NCI-H524 treated with DMSO at 0.1 percent for 48 hours (cell line): ENCODE measurements at regions not wholly inside any gene's neighbourhood (a gene's known extent, or its start where the extent isn't known, plus 50 kb on each side); places are given as distances from the start of the nearest gene placed in this dataset.
A peak's percentile ranks its signal among the peaks of the same experiment; 100 is the strongest.

Experiments
- DNase-seq: peaks from one replicate; lab custom pipeline; 2025; lab: John Stamatoyannopoulos, UW

GRCh38 chr3:94862703-94863102, 799.8 kb downstream of the NSUN3 start:
- peak; percentile 54 for DNase-seq

GRCh38 chr3:94869059-94869547, 806.2 kb downstream of the NSUN3 start:
- DNase-seq, result no peak

GRCh38 chr3:94873751-94874150, 810.9 kb downstream of the NSUN3 start:
- no peak for DNase-seq

- no peak for DNase-seq
Observed at GRCh38 chr3:94875149-94875548, 812.3 kb downstream of the NSUN3 start.

GRCh38 chr3:94887065-94887464, 824.2 kb downstream of the NSUN3 start:
- no peak for DNase-seq

GRCh38 chr3:94896994-94897393, 834.1 kb downstream of the NSUN3 start:
- DNase-seq, result no peak

- DNase-seq, result no peak
Observed at GRCh38 chr3:94904156-94904674, 841.4 kb downstream of the NSUN3 start.

- no peak for DNase-seq
Observed at GRCh38 chr3:94909726-94910125, 846.9 kb downstream of the NSUN3 start.

- no peak for DNase-seq
Observed at GRCh38 chr3:94912656-94913055, 849.8 kb downstream of the NSUN3 start.

GRCh38 chr3:94927175-94927574, 864.3 kb downstream of the NSUN3 start:
- no peak for DNase-seq

GRCh38 chr3:94928921-94929320, 866.1 kb downstream of the NSUN3 start:
- no peak for DNase-seq

GRCh38 chr3:94935738-94936580, 873.1 kb downstream of the NSUN3 start:
- DNase-seq, result no peak

- DNase-seq, result no peak
Observed at GRCh38 chr3:94937980-94938379, 875.1 kb downstream of the NSUN3 start.

- DNase-seq, result no peak
Observed at GRCh38 chr3:94946683-94947082, 883.8 kb downstream of the NSUN3 start.

GRCh38 chr3:94961423-94962100, 898.7 kb downstream of the NSUN3 start:
- DNase-seq, result no peak

GRCh38 chr3:94965867-94966475, 903.1 kb downstream of the NSUN3 start:
- no peak for DNase-seq

GRCh38 chr3:94967196-94967595, 904.3 kb downstream of the NSUN3 start:
- DNase-seq, result no peak

- no peak for DNase-seq
Observed at GRCh38 chr3:94968519-94968918, 905.7 kb downstream of the NSUN3 start.

- DNase-seq, result no peak
Observed at GRCh38 chr3:94972066-94972465, 909.2 kb downstream of the NSUN3 start.

- DNase-seq, result no peak
Observed at GRCh38 chr3:94978084-94978483, 915.2 kb downstream of the NSUN3 start.

- no peak for DNase-seq
Observed at GRCh38 chr3:94985778-94986177, 922.9 kb downstream of the NSUN3 start.

GRCh38 chr3:94990952-94991705, 928.3 kb downstream of the NSUN3 start:
- no peak for DNase-seq
